SK-N-MC (cell line): ENCODE measurements at regions not wholly inside any gene's neighbourhood (a gene's known extent, or its start where the extent isn't known, plus 50 kb on each side); places are given as distances from the start of the nearest gene placed in this dataset.

Experiments used
- EZH2 ChIP-seq: fragments of 200-600 bp; sonication (generic); IDR thresholded peaks from one replicate; pipeline ENCODE4 v1.6.1; 2017; ENCODE audit warnings: antibody characterized with exemption
- FOXP2 ChIP-seq: optimal IDR thresholded peaks from 2 replicates; pipeline ENCODE3; 2011; ENCODE audit warnings: mild to moderate bottlenecking, moderate library complexity; ENCODE audit not compliant: insufficient read depth; ENCODE audit errors: extremely low read length, control extremely low read depth
- POLR2AphosphoS5 ChIP-seq: IDR thresholded peaks from 2 replicates; pipeline ENCODE4 v1.6.1; 2012; ENCODE audit warnings: mild to moderate bottlenecking, low read depth, low read length, borderline replicate concordance

DNA sequence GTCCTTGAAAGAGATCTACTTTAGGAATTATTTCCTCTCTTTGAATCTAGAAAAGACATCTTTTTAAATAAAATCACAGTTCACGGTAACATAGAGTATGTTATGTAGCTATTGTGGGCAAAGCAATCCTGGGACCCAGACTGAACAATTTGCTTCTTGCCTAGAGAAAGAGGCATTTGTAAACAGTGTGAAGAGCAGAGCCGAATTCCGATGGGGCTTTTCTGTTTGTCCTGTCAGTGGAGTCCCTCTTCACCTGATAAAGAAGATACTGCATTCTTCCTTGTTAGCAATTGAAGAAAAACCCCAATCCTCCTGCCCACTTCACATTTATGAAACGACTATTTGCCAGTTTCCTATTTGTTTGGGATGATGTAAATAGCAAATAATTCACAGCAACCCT lies 462.9 kb downstream of the WDR72 start:
- TF ChIP-seq EZH2 (no peak), POLR2AphosphoS5 (no peak), FOXP2 (no peak)
